Skin epidermis (tissue), 12 donors: ENCODE measurements at regions not wholly inside any gene's neighbourhood (a gene's known extent, or its start where the extent isn't known, plus 50 kb on each side); places are given as distances from the start of the nearest gene placed in this dataset.

ENCODE experiments used
- H3K27ac ChIP-seq, 21 experiments: fragments of 200-600 bp; sonication (generic) in 11 of 21; one replicate each; pipeline ENCODE4 v1.5.0; 2020; ENCODE audit warnings: mild to moderate bottlenecking in 3 of 21, inconsistent platforms in 2 of 21, moderate library complexity in 2 of 21
- H3K4me3 ChIP-seq, 7 experiments: fragments of 200-600 bp; sonication (generic) in 2 of 7; one replicate each; pipeline ENCODE4 v1.5.0; 2020; ENCODE audit warnings: inconsistent platforms in 2 of 7, mild to moderate bottlenecking in 2 of 7, moderate library complexity in 1 of 7

- Histone ChIP-seq H3K4me3 (no peak overlapping the region), H3K27ac (no peak overlapping the region)
These were observed 143.2 kb downstream of the RMI1 start for GRCh38 chr9:84123648-84124406.

- H3K27ac ChIP-seq: no peak overlapping the region
- no peak overlapping the region for H3K4me3 ChIP-seq
These were observed 144.4 kb downstream of the RMI1 start for GRCh38 chr9:84125046-84125445.

- no peak overlapping the region for H3K4me3 ChIP-seq
- no peak overlapping the region for H3K27ac ChIP-seq
These were observed 148.9 kb downstream of the RMI1 start for GRCh38 chr9:84129529-84129928.

GRCh38 chr9:84136119-84136868, 155.7 kb downstream of the RMI1 start:
- peak overlapping the region in 2 of 21 experiments; percentile 4 to 48 for H3K27ac ChIP-seq
- H3K4me3 ChIP-seq: no peak overlapping the region

GRCh38 chr9:84137968-84138367, 157.4 kb downstream of the RMI1 start:
- Histone ChIP-seq H3K27ac (no peak overlapping the region), H3K4me3 (no peak overlapping the region)

GRCh38 chr9:84138541-84138940, 157.9 kb downstream of the RMI1 start:
- no peak overlapping the region for H3K4me3 ChIP-seq
- no peak overlapping the region for H3K27ac ChIP-seq

- H3K27ac ChIP-seq: no peak overlapping the region
- H3K4me3 ChIP-seq: no peak overlapping the region
These were observed 158.9 kb downstream of the RMI1 start for GRCh38 chr9:84139296-84140070.

- Histone ChIP-seq H3K4me3 (peak overlapping the region; percentile 1 to 30 (median 9)), H3K27ac (no peak overlapping the region)
These were observed 160.0 kb downstream of the RMI1 start for GRCh38 chr9:84140535-84141101.

- Histone ChIP-seq H3K4me3 (no peak overlapping the region), H3K27ac (no peak overlapping the region)
These were observed 161.3 kb downstream of the RMI1 start for GRCh38 chr9:84141741-84142370.

GRCh38 chr9:84145031-84145430, 164.4 kb downstream of the RMI1 start:
- H3K4me3 ChIP-seq: no peak overlapping the region
- no peak overlapping the region for H3K27ac ChIP-seq

GRCh38 chr9:84145780-84146179, 165.2 kb downstream of the RMI1 start:
- no peak overlapping the region for H3K27ac ChIP-seq
- no peak overlapping the region for H3K4me3 ChIP-seq

GRCh38 chr9:84146893-84147710, 166.5 kb downstream of the RMI1 start:
- Histone ChIP-seq H3K27ac (peak overlapping the region in 11 of 21 experiments; percentile 6 to 72 (median 49)), H3K4me3 (no peak overlapping the region)

GRCh38 chr9:84151236-84151635, 170.6 kb downstream of the RMI1 start:
- no peak overlapping the region for H3K4me3 ChIP-seq
- no peak overlapping the region for H3K27ac ChIP-seq

- H3K27ac ChIP-seq: no peak overlapping the region
- no peak overlapping the region for H3K4me3 ChIP-seq
These were observed 171.0 kb downstream of the RMI1 start for GRCh38 chr9:84151640-84152039.

- Histone ChIP-seq H3K4me3 (no peak overlapping the region), H3K27ac (no peak overlapping the region)
These were observed 171.6 kb downstream of the RMI1 start for GRCh38 chr9:84152204-84152603.

- H3K4me3 ChIP-seq: no peak overlapping the region
- no peak overlapping the region for H3K27ac ChIP-seq
These were observed 173.3 kb downstream of the RMI1 start for GRCh38 chr9:84153885-84154284.

- Histone ChIP-seq H3K4me3 (no peak overlapping the region), H3K27ac (no peak overlapping the region)
These were observed 173.7 kb downstream of the RMI1 start for GRCh38 chr9:84154320-84154719.

- Histone ChIP-seq H3K27ac (no peak overlapping the region), H3K4me3 (no peak overlapping the region)
These were observed 177.4 kb downstream of the SLC28A3 start for GRCh38 chr9:84163052-84163650.

- H3K27ac ChIP-seq: no peak overlapping the region
- no peak overlapping the region for H3K4me3 ChIP-seq
These were observed 173.7 kb downstream of the SLC28A3 start for GRCh38 chr9:84166891-84167290.
